Hepatocyte (in vitro differentiated cells): ENCODE measurements at regions not wholly inside any gene's neighbourhood (a gene's known extent, or its start where the extent isn't known, plus 50 kb on each side); places are given as distances from the start of the nearest gene placed in this dataset.

ENCODE experiments used
- DNase-seq: peaks from one replicate; pipeline ENCODE4 v3.0.0-alpha.2; 2016; ENCODE audit warnings: low spot score
- H2AFZ ChIP-seq: fragments of 200-600 bp; sonication (generic); 2 replicates; pipeline ENCODE4 v1.6.0; 2016; ENCODE audit warnings: antibody characterized with exemption, mild to moderate bottlenecking
- H3K27ac ChIP-seq: fragments of 200-600 bp; sonication (generic); 2 replicates; pipeline ENCODE4 v1.5.1; 2016; ENCODE audit warnings: mild to moderate bottlenecking
- H3K27me3 ChIP-seq: fragments of 200-600 bp; sonication (generic); 2 replicates; pipeline ENCODE4 v1.6.1; 2016
- H3K36me3 ChIP-seq: fragments of 200-600 bp; sonication (generic); replicated peaks from 2 replicates; pipeline ENCODE4 v1.5.1; 2016; ENCODE audit warnings: low read depth; ENCODE audit not compliant: insufficient read depth
- H3K4me1 ChIP-seq: fragments of 200-600 bp; sonication (generic); 2 replicates; pipeline ENCODE4 v1.5.1; 2016; ENCODE audit warnings: mild to moderate bottlenecking, moderate library complexity; ENCODE audit not compliant: insufficient read depth
- H3K4me2 ChIP-seq: fragments of 200-600 bp; sonication (generic); 2 replicates; pipeline ENCODE4 v1.6.0; 2016
- H3K4me3 ChIP-seq: fragments of 200-600 bp; sonication (generic); 2 replicates; pipeline ENCODE4 v1.5.1; 2016; ENCODE audit warnings: mild to moderate bottlenecking
- H3K79me2 ChIP-seq: fragments of 200-600 bp; sonication (generic); 2 replicates; pipeline ENCODE4 v1.6.0; 2017; ENCODE audit warnings: mild to moderate bottlenecking
- H3K9me2 ChIP-seq: fragments of 200-600 bp; sonication (generic); replicated peaks from 2 replicates; pipeline ENCODE4 v1.6.0; 2017; ENCODE audit warnings: mild to moderate bottlenecking; ENCODE audit not compliant: insufficient read depth
- H3K9me3 ChIP-seq: fragments of 200-600 bp; sonication (generic); 2 replicates; pipeline ENCODE4 v1.5.1; 2016; ENCODE audit warnings: low read depth, mild to moderate bottlenecking
- H4K20me1 ChIP-seq: fragments of 200-600 bp; sonication (generic); 2 replicates; pipeline ENCODE4 v1.6.0; 2016; ENCODE audit warnings: mild to moderate bottlenecking; ENCODE audit not compliant: insufficient read depth, poor library complexity, severe bottlenecking
- CTCF ChIP-seq: fragments of 200-600 bp; sonication (generic); IDR thresholded peaks from 2 replicates; pipeline ENCODE4 v1.5.1; 2016; ENCODE audit warnings: antibody characterized with exemption, mild to moderate bottlenecking; ENCODE audit not compliant: poor library complexity
- EZH2 ChIP-seq: fragments of 200-600 bp; sonication (generic); IDR thresholded peaks from 2 replicates; pipeline ENCODE4 v1.6.1; 2016; ENCODE audit warnings: antibody characterized with exemption, mild to moderate bottlenecking, borderline replicate concordance
- EZH2phosphoT487 ChIP-seq: fragments of 200-600 bp; sonication (generic); IDR thresholded peaks from one replicate; pipeline ENCODE4 v1.6.1; 2018; ENCODE audit warnings: antibody characterized with exemption, mild to moderate bottlenecking, low read depth, moderate library complexity; ENCODE audit not compliant: unreplicated experiment, severe bottlenecking
- WGBS: methylation state at CpG from one replicate; pipeline ENCODE4 v1.1.6; 2016; ENCODE audit warnings: low lambda C conversion rate; ENCODE audit errors: missing lambda C conversion rate; 5-methylcytosine and 5-hydroxymethylcytosine counted together

DNA sequence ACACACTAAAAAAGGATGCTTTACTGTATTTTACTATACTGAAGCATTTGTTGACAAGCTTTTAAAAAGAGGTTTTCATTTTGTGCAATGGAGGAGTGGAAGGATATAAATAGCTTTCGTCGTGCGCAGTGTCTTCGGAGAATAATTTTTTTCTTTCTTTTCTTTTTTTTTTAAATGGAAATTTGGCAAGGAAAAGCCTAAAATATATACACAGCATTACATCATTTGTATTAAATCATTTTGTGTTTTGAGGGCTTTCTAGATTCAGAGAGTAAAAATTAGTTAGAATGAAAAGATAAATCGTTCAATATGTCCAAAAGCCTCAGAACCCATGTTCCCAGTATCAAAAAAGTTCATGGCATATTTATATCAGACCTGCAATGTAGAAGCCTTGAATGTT, 150.2 kb upstream of the FERD3L start:
- TF ChIP-seq CTCF (no peak), EZH2 (no peak), EZH2phosphoT487 (no peak)
- 77% methylated on average over 5 of the region's 5 CpGs for WGBS

GRCh38 chr7:19294619-19295018, 149.4 kb upstream of the FERD3L start:
- Histone ChIP-seq H2AFZ (no peak overlapping the region), H3K9me3 (no peaks in the 10 kb centered on the region), H3K4me2 (peak overlapping the region; percentile 55), H3K9me2 (no peaks in the 10 kb centered on the region), H3K36me3 (no peaks in the 10 kb centered on the region), H4K20me1 (no peaks in the 10 kb centered on the region), H3K79me2 (no peaks in the 10 kb centered on the region), H3K27ac (peak overlapping the region; percentile 39), H3K4me3 (no peak overlapping the region), H3K27me3 (no peaks in the 10 kb centered on the region), H3K4me1 (no peaks in the 10 kb centered on the region)
- TF ChIP-seq EZH2phosphoT487: no peak
- TF ChIP-seq EZH2: no peak
- TF ChIP-seq CTCF: no peak
- WGBS: 50% methylated on average over 5 of the region's 5 CpGs
- peak; percentile 21 for DNase-seq

More for the DNA sequence above, 150.2 kb upstream of the FERD3L start:
- Histone ChIP-seq H3K4me3 (no peak overlapping the region), H3K9me2 (no peaks in the 10 kb centered on the region), H2AFZ (no peak overlapping the region), H3K27ac (peak overlapping the region; percentile 13), H3K79me2 (no peaks in the 10 kb centered on the region), H3K36me3 (no peaks in the 10 kb centered on the region), H3K27me3 (no peaks in the 10 kb centered on the region), H3K4me2 (peak overlapping the region; percentile 29), H3K4me1 (no peaks in the 10 kb centered on the region), H4K20me1 (no peaks in the 10 kb centered on the region), H3K9me3 (no peaks in the 10 kb centered on the region)
- DNase-seq: no peak

GRCh38 chr7:19293431-19293830, 148.2 kb upstream of the FERD3L start:
- DNase-seq: no peak
- Histone ChIP-seq H4K20me1 (no peaks in the 10 kb centered on the region), H3K9me2 (no peaks in the 10 kb centered on the region), H3K36me3 (no peaks in the 10 kb centered on the region), H3K79me2 (no peaks in the 10 kb centered on the region), H2AFZ (no peak overlapping the region), H3K4me3 (no peak overlapping the region), H3K4me2 (no peak overlapping the region), H3K27me3 (no peaks in the 10 kb centered on the region), H3K9me3 (no peaks in the 10 kb centered on the region), H3K4me1 (no peaks in the 10 kb centered on the region), H3K27ac (peak overlapping the region; percentile 39)
- WGBS: 78% methylated on average over 3 of the region's 3 CpGs
- TF ChIP-seq EZH2phosphoT487 (no peak), CTCF (no peak), EZH2 (no peak)

- no peak for DNase-seq
- H3K9me3 ChIP-seq: no peaks in the 10 kb centered on the region
- no peaks in the 10 kb centered on the region for H3K36me3 ChIP-seq
- no peaks in the 10 kb centered on the region for H3K4me1 ChIP-seq
- H2AFZ ChIP-seq: no peak overlapping the region
- H3K9me2 ChIP-seq: no peaks in the 10 kb centered on the region
- no peak overlapping the region for H3K4me2 ChIP-seq
- H3K27ac ChIP-seq: no peak overlapping the region
- H4K20me1 ChIP-seq: no peaks in the 10 kb centered on the region
- H3K27me3 ChIP-seq: no peaks in the 10 kb centered on the region
- TF ChIP-seq EZH2 (no peak), EZH2phosphoT487 (no peak), CTCF (no peak)
- H3K4me3 ChIP-seq: no peak overlapping the region
- no peaks in the 10 kb centered on the region for H3K79me2 ChIP-seq
Measured at GRCh38 chr7:19290968-19291367, 145.7 kb upstream of the FERD3L start.
